ENCODE measurements at regions not wholly inside any gene's neighbourhood (a gene's known extent, or its start where the extent isn't known, plus 50 kb on each side); places are given as distances from the start of the nearest gene placed in this dataset.

GRCh38 chr18:34640276-34640675 is 69.8 kb upstream of the DTNA start (continued):
- TF ChIP-seq FOXM1 (IDR thresholded peaks at IDR 0.05; ENCODE audit: low read depth, low read length) (no peak), TCF3 (IDR thresholded peaks at IDR 0.05; ENCODE audit: borderline replicate concordance, insufficient read depth, low read depth, low read length) (no peak), RAD21 (IDR thresholded peaks at IDR 0.05; ENCODE audit: insufficient read depth, low read depth, low read length) (no peak), HCFC1 (IDR thresholded peaks at IDR 0.05; ENCODE audit: low read length) (no peak), SMARCA5 (IDR thresholded peaks at IDR 0.05) (no peak), ETV6 (conservative IDR thresholded peaks at IDR 0.05 in 1 of 2, IDR thresholded peaks at IDR 0.05 in 1 of 2; ENCODE audit: borderline replicate concordance in 1 of 2, low read depth in 1 of 2) (no peak), PAX8 (IDR thresholded peaks at IDR 0.05) (no peak)

GRCh38 chr18:34643989-34644388 is 66.1 kb upstream of the DTNA start:
- no peaks in the 10 kb centered on the region for H3K79me2 ChIP-seq (ENCODE audit: control insufficient read depth, insufficient read depth, low read length)
- WGBS (ENCODE audit: insufficient coverage, insufficient replicate concordance, low lambda C conversion rate, missing lambda C conversion rate), result 0% methylated on average over 2 of the region's 2 CpGs
- no peak overlapping the region for H2AFZ ChIP-seq (ENCODE audit: control insufficient read depth, low read depth, low read length)
- no peak for ATAC-seq
- no peak overlapping the region for H3K9ac ChIP-seq (ENCODE audit: control insufficient read depth, insufficient read depth, low read length)
- ChIA-PET POLR2A (no interaction called here), RAD21 (ENCODE audit: unreplicated experiment) (interaction anchor here (0.8 to 1.5 kb wide), 4 partner anchors 101 to 522 kb away, joined by 3 to 7 read pairs (median 4); partner anchors contain the start of gene NOL4), SMC1A (ENCODE audit: uncharacterized antibody, unreplicated experiment) (interaction anchor here (1.1 to 1.2 kb wide), 3 partner anchors 10 to 18 kb away, joined by 3 to 8 read pairs (median 4); no protein-coding TSS in a partner anchor), CTCF (interaction anchor here (0.6 to 5.5 kb wide), 6 partner anchors 10 to 674 kb away, joined by 3 to 48 read pairs (median 4); no protein-coding TSS in a partner anchor)
- in situ Hi-C loops (cut with MboI), result no loop called here
- no peaks in the 10 kb centered on the region for H3K27me3 ChIP-seq (replicated peaks in 1 of 2; ENCODE audit: control insufficient read depth in 2 of 2, insufficient read depth in 2 of 2, low read length in 1 of 2)
- FAIRE-seq, result no peak
- no peaks in the 10 kb centered on the region for H3K4me1 ChIP-seq (ENCODE audit: control insufficient read depth, insufficient read depth, low read length)
- intact Hi-C loops (cut with micrococcal nuclease; ENCODE audit: unreplicated experiment), result no loop called here
- BruUV-seq (replicated peaks), result no TSS peak
- H3K4me2 ChIP-seq (ENCODE audit: control insufficient read depth, insufficient read depth), result no peak overlapping the region
- no peaks in the 10 kb centered on the region for H4K20me1 ChIP-seq (ENCODE audit: control insufficient read depth, insufficient read depth)
- no peaks in the 10 kb centered on the region for H3K9me3 ChIP-seq (replicated peaks; ENCODE audit: control insufficient read depth, insufficient read depth, low read length)
- no peak for DNase-seq (ENCODE audit: low read depth, low spot score)
- no peak overlapping the region for H3K27ac ChIP-seq (ENCODE audit: control insufficient read depth, insufficient read depth)
- no peaks in the 10 kb centered on the region for H3K36me3 ChIP-seq (ENCODE audit: control insufficient read depth in 2 of 2, insufficient read depth in 2 of 2, low read length in 1 of 2)
- no peak overlapping the region for H3K4me3 ChIP-seq
- TF ChIP-seq ZNF687 (IDR thresholded peaks at IDR 0.05), result no peak
- no peak for TF ChIP-seq SREBF2 (IDR thresholded peaks at IDR 0.05; ENCODE audit: low read length)
- no peak for TF ChIP-seq RFX5 (IDR thresholded peaks at IDR 0.05; ENCODE audit: low read depth, low read length)
- TF ChIP-seq STAT3 (IDR thresholded peaks at IDR 0.05; ENCODE audit: low read depth, low read length), result no peak
- TF ChIP-seq MYC (IDR thresholded peaks at IDR 0.05; ENCODE audit: insufficient read depth, insufficient read length, insufficient replicate concordance, low read length, severe bottlenecking), result no peak
- TF ChIP-seq, protein P1, sequence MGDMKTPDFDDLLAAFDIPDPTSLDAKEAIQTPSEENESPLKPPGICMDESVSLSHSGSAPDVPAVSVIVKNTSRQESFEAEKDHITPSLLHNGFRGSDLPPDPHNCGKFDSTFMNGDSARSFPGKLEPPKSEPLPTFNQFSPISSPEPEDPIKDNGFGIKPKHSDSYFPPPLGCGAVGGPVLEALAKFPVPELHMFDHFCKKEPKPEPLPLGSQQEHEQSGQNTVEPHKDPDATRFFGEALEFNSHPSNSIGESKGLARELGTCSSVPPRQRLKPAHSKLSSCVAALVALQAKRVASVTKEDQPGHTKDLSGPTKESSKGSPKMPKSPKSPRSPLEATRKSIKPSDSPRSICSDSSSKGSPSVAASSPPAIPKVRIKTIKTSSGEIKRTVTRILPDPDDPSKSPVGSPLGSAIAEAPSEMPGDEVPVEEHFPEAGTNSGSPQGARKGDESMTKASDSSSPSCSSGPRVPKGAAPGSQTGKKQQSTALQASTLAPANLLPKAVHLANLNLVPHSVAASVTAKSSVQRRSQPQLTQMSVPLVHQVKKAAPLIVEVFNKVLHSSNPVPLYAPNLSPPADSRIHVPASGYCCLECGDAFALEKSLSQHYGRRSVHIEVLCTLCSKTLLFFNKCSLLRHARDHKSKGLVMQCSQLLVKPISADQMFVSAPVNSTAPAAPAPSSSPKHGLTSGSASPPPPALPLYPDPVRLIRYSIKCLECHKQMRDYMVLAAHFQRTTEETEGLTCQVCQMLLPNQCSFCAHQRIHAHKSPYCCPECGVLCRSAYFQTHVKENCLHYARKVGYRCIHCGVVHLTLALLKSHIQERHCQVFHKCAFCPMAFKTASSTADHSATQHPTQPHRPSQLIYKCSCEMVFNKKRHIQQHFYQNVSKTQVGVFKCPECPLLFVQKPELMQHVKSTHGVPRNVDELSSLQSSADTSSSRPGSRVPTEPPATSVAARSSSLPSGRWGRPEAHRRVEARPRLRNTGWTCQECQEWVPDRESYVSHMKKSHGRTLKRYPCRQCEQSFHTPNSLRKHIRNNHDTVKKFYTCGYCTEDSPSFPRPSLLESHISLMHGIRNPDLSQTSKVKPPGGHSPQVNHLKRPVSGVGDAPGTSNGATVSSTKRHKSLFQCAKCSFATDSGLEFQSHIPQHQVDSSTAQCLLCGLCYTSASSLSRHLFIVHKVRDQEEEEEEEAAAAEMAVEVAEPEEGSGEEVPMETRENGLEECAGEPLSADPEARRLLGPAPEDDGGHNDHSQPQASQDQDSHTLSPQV (IDR thresholded peaks at IDR 0.05), result no peak
- TF ChIP-seq MAX (IDR thresholded peaks at IDR 0.05; ENCODE audit: low read depth, low read length), result no peak
- no peak for TF ChIP-seq HDAC2 (IDR thresholded peaks at IDR 0.05)
- no peak for TF ChIP-seq FOXK2 (IDR thresholded peaks at IDR 0.05)
- TF ChIP-seq NFYA (IDR thresholded peaks at IDR 0.05; ENCODE audit: borderline replicate concordance, low read depth, low read length), result no peak

All from GM12878 (cell line).